Fibroblast of lung (primary cell): ENCODE measurements at regions not wholly inside any gene's neighbourhood (a gene's known extent, or its start where the extent isn't known, plus 50 kb on each side); places are given as distances from the start of the nearest gene placed in this dataset.

Experiments used
- DNase-seq, 2 donors: peaks; one replicate each; pipeline versions ENCODE4 v3.0.0 to v3.0.0-alpha.2; 2010; ENCODE audit warnings: low read depth in 2 of 2
- H2AFZ ChIP-seq: 2 replicates; pipeline ENCODE4 v1.5.1; 2012; ENCODE audit warnings: low read length, control low read depth, inconsistent platforms
- H3K27ac ChIP-seq: 2 replicates; pipeline ENCODE4 v1.5.1; 2011; ENCODE audit warnings: low read length, control low read depth; ENCODE audit not compliant: insufficient read depth
- H3K27me3 ChIP-seq: 2 replicates; pipeline ENCODE4 v1.5.1; 2011; ENCODE audit warnings: mild to moderate bottlenecking, low read length; ENCODE audit not compliant: control insufficient read depth, insufficient read depth
- H3K36me3 ChIP-seq: 2 replicates; pipeline ENCODE4 v1.5.1; 2011; ENCODE audit warnings: low read length; ENCODE audit not compliant: control insufficient read depth, insufficient read depth
- H3K4me1 ChIP-seq: 2 replicates; pipeline ENCODE4 v1.5.1; 2011; ENCODE audit warnings: low read length; ENCODE audit not compliant: control insufficient read depth, insufficient read depth; ENCODE audit errors: extremely low read depth
- H3K4me2 ChIP-seq: 2 replicates; pipeline ENCODE4 v1.5.1; 2011; ENCODE audit warnings: low read length, control low read depth; ENCODE audit not compliant: insufficient read depth; ENCODE audit errors: extremely low read depth
- H3K4me3 ChIP-seq, 4 experiments: fragments of 200-600 bp in 1 of 4; sonication (generic) in 1 of 4; replicated peaks in 1 of 4; 2 replicates each; pipeline ENCODE4 v1.5.1; 2011 to 2016; ENCODE audit warnings: low read length in 4 of 4, low read depth in 3 of 4, mild to moderate bottlenecking in 3 of 4, control low read depth in 2 of 4, inconsistent platforms in 1 of 4, mixed read lengths in 1 of 4; ENCODE audit not compliant: insufficient read depth in 1 of 4; ENCODE audit errors: control extremely low read depth in 1 of 4
- H3K79me2 ChIP-seq: 2 replicates; pipeline ENCODE4 v1.5.1; 2012; ENCODE audit warnings: mild to moderate bottlenecking, low read length, inconsistent platforms; ENCODE audit not compliant: control insufficient read depth, insufficient read depth
- H3K9ac ChIP-seq: 2 replicates; pipeline ENCODE4 v1.5.1; 2011; ENCODE audit warnings: mild to moderate bottlenecking, low read length, control low read depth; ENCODE audit not compliant: insufficient read depth
- H3K9me3 ChIP-seq: 2 replicates; pipeline ENCODE4 v1.5.1; 2012; ENCODE audit warnings: low read depth, low read length; ENCODE audit not compliant: control insufficient read depth, insufficient read depth
- H4K20me1 ChIP-seq: 2 replicates; pipeline ENCODE4 v1.5.1; 2011; ENCODE audit warnings: low read length; ENCODE audit not compliant: control insufficient read depth, insufficient read depth; ENCODE audit errors: extremely low read depth
- EZH2 ChIP-seq: IDR thresholded peaks from 2 replicates; pipeline ENCODE4 v1.5.1; 2012; ENCODE audit warnings: low read length, control low read depth, mild to moderate bottlenecking; ENCODE audit errors: missing control alignments
- TF ChIP-seq, protein P1 (sequence below), 2 donors: IDR thresholded peaks in 1 of 2; conservative IDR thresholded peaks in 1 of 2; 1 replicate in 1 of 2; 2 replicates in 1 of 2; pipeline ENCODE4 v1.5.1; 2011 to 2012; ENCODE audit warnings: low read length in 2 of 2, control low read depth in 1 of 2, inconsistent platforms in 1 of 2, low read depth in 1 of 2, mild to moderate bottlenecking in 1 of 2

DNA sequence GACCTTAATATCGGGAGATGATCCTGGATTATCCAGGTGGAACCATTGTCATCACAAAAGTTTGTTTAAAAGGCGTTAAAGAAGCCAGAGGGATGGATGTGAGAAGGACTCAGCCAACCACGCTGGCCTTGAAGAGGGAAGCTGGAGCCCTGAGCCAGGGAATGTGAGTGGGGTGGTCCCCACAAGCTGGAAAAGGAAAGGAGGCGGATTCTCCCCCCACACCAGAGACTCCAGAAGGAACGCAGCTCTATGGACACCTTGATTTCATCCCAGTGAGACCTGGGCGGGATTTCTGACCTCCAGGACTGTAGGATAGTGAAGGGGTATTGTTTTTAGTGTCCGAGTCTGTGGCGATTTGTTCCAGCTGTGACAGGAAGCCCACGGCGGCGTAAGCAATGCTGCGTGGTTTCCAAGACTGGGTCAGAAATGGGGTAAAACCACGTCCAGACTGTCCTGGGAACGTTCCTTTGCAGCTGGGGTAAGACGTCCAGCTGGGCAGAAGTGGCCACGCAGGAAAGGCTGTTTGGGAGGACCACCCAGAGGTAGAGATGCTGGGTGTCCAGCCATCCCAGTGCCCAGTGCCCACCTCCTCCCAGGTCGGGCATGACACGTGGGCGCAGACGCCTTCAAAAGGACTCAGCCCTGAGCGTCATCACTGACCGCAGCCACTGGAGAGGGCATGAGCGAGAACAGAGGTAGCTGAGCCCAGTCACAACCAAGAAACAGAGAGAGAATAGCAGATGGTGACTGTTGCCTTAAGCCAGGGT, 125.4 kb upstream of the USP29 start:
- no peak overlapping the region for H3K27ac ChIP-seq
- H2AFZ ChIP-seq: no peak overlapping the region
- no peak overlapping the region for H3K4me2 ChIP-seq
- no peaks in the 10 kb centered on the region for H3K4me1 ChIP-seq
- no peak for DNase-seq
- no peaks in the 10 kb centered on the region for H3K27me3 ChIP-seq
- no peaks in the 10 kb centered on the region for H3K9me3 ChIP-seq
- TF ChIP-seq EZH2: no peak
- TF ChIP-seq, protein P1, sequence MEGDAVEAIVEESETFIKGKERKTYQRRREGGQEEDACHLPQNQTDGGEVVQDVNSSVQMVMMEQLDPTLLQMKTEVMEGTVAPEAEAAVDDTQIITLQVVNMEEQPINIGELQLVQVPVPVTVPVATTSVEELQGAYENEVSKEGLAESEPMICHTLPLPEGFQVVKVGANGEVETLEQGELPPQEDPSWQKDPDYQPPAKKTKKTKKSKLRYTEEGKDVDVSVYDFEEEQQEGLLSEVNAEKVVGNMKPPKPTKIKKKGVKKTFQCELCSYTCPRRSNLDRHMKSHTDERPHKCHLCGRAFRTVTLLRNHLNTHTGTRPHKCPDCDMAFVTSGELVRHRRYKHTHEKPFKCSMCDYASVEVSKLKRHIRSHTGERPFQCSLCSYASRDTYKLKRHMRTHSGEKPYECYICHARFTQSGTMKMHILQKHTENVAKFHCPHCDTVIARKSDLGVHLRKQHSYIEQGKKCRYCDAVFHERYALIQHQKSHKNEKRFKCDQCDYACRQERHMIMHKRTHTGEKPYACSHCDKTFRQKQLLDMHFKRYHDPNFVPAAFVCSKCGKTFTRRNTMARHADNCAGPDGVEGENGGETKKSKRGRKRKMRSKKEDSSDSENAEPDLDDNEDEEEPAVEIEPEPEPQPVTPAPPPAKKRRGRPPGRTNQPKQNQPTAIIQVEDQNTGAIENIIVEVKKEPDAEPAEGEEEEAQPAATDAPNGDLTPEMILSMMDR (conservative IDR thresholded peaks at IDR 0.05 in 1 of 2, IDR thresholded peaks at IDR 0.05 in 1 of 2; ENCODE audit: low read depth in 1 of 2, low read length in 2 of 2): no peak
- no peak overlapping the region for H3K4me3 ChIP-seq
- no peaks in the 10 kb centered on the region for H3K79me2 ChIP-seq
- no peaks in the 10 kb centered on the region for H3K36me3 ChIP-seq
- H3K9ac ChIP-seq: no peak overlapping the region
- no peaks in the 10 kb centered on the region for H4K20me1 ChIP-seq

DNA sequence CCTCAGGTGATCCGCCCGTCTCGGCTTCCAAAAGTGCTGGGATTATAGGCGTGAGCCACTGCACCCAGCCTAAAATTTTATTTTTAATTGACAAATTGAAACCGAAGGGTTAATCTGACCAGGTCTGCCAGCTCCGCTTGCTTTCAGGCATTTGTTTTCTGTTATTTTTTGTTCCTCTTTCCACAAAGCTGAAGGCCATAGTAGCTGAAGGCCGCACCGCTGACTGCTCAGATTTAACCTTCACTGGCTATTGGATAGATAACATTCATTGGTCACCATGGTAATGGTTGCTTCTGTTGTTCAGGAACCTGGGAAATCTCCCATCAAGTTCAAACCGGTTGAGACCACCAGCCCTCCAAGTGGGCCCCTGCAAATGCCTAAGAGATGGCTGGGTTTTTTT, 124.5 kb upstream of the USP29 start:
- Histone ChIP-seq H3K27ac (no peak overlapping the region), H3K27me3 (no peaks in the 10 kb centered on the region), H3K79me2 (no peaks in the 10 kb centered on the region), H4K20me1 (no peaks in the 10 kb centered on the region), H3K36me3 (no peaks in the 10 kb centered on the region), H3K4me3 (no peak overlapping the region), H3K9ac (no peak overlapping the region), H3K4me1 (no peaks in the 10 kb centered on the region), H3K9me3 (no peaks in the 10 kb centered on the region), H3K4me2 (no peak overlapping the region), H2AFZ (no peak overlapping the region)
- DNase-seq: no peak
- TF ChIP-seq, protein P1 (conservative IDR thresholded peaks at IDR 0.05 in 1 of 2, IDR thresholded peaks at IDR 0.05 in 1 of 2; ENCODE audit: low read depth in 1 of 2, low read length in 2 of 2): no peak
- no peak for TF ChIP-seq EZH2

DNA sequence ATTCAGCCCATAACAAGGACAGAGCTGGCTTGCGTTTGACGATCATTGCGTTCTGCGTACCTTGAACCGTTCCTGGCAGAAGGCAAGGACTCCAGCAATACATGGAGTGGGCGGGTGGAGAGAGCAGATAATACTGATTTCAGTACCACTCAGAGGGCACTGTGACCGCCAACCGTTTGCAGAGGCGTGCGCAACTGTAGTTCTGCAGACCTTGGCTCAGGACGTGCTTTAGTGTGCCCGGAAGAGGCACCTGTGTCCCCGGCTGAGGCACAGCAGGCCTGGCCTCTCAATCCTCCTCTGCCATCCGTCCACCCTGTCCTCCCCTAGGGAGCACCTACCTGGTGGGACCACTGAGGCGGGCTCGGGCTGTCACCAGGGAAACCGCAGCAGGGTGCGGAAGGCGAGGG, 117.6 kb upstream of the USP29 start:
- DNase-seq: no peak
- Histone ChIP-seq H3K9me3 (no peaks in the 10 kb centered on the region), H3K9ac (no peak overlapping the region), H2AFZ (no peak overlapping the region), H3K27me3 (no peaks in the 10 kb centered on the region), H3K4me1 (no peaks in the 10 kb centered on the region), H4K20me1 (no peaks in the 10 kb centered on the region), H3K36me3 (no peaks in the 10 kb centered on the region), H3K4me2 (no peak overlapping the region), H3K4me3 (no peak overlapping the region), H3K79me2 (no peaks in the 10 kb centered on the region), H3K27ac (no peak overlapping the region)
- TF ChIP-seq, protein P1 (conservative IDR thresholded peaks at IDR 0.05 in 1 of 2, IDR thresholded peaks at IDR 0.05 in 1 of 2; ENCODE audit: low read depth in 1 of 2, low read length in 2 of 2): no peak
- TF ChIP-seq EZH2: no peak
